Activated B cell treated with CpG ODN at 0.5 μM for 24 hours (primary cell): ENCODE measurements at regions not wholly inside any gene's neighbourhood (a gene's known extent, or its start where the extent isn't known, plus 50 kb on each side); places are given as distances from the start of the nearest gene placed in this dataset.

Experiments used
- ATAC-seq: fragments of 200-7000 bp; cut with Tn5 transposase; one replicate; pipeline ENCODE4 v1.10.0; 2021; ENCODE audit warnings: low read depth, mild to moderate bottlenecking, moderate library complexity
- CTCF ChIA-PET: fragments of 350-600 bp; sonication (Branson Sonifier 250); formaldehyde crosslinking; loops from one replicate; lab custom pipeline; 2021; ENCODE audit warnings: antibody characterized with exemption; lab: Charles Lee
- POLR2A ChIA-PET: fragments of 350-600 bp; sonication (Branson Sonifier 250); formaldehyde crosslinking; loops from one replicate; lab custom pipeline; 2021; ENCODE audit warnings: antibody characterized with exemption; lab: Charles Lee
- DNase-seq: peaks from one replicate; pipeline ENCODE4 v3.0.0; 2022
- H3K27ac Mint-ChIP-seq: one replicate; pipeline ENCODE4 v1.8.0; 2020; ENCODE audit warnings: mixed read lengths
- H3K27me3 Mint-ChIP-seq: one replicate; pipeline ENCODE4 v1.8.0; 2021; ENCODE audit warnings: mixed read lengths
- H3K36me3 Mint-ChIP-seq: one replicate; pipeline ENCODE4 v1.8.0; 2021; ENCODE audit warnings: low read depth, mixed read lengths
- H3K4me1 Mint-ChIP-seq: one replicate; pipeline ENCODE4 v1.8.0; 2021; ENCODE audit warnings: mixed read lengths
- H3K4me3 Mint-ChIP-seq: one replicate; pipeline ENCODE4 v1.8.0; 2020; ENCODE audit warnings: mild to moderate bottlenecking, mixed read lengths
- H3K9me3 Mint-ChIP-seq: one replicate; pipeline ENCODE4 v1.8.0; 2020; ENCODE audit warnings: mixed read lengths
- intact Hi-C: fragments of 100-400 bp; cut with micrococcal nuclease; formaldehyde crosslinking; loops from one replicate; pipeline ENCODE4 v1.15.1; 2024
- TF ChIP-seq, protein P1 (sequence below): fragments of 200-600 bp; IDR thresholded peaks from one replicate; pipeline ENCODE4 v1.8.0; 2022; ENCODE audit warnings: antibody characterized with exemption, mild to moderate bottlenecking

DNA sequence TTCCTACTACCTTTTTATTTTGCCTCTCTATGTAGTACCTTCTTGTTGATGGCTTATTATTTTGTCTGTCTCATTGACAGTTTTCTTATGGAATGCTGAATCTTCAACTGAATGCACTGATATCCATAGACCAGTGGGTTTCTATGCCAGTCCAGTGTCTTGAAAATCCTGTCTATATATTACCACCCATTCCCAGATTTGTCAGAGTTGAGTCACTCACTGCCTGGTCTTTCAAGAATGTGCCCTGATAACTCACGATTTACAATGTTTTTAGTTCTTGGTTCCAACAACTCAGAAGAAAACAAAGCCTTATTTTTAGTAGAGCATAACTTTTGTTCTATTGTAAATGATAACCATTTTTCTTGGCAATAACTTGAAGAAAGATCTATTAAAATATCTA, 606.0 kb upstream of the PITX2 start:
- Mint-ChIP-seq H3K27ac (no peak overlapping the region), H3K4me3 (no peak overlapping the region), H3K27me3 (no peaks in the 10 kb centered on the region), H3K9me3 (no peaks in the 10 kb centered on the region), H3K36me3 (no peaks in the 10 kb centered on the region), H3K4me1 (no peaks in the 10 kb centered on the region)
- ATAC-seq (no peak), DNase-seq (no peak)
- TF ChIP-seq, protein P1, sequence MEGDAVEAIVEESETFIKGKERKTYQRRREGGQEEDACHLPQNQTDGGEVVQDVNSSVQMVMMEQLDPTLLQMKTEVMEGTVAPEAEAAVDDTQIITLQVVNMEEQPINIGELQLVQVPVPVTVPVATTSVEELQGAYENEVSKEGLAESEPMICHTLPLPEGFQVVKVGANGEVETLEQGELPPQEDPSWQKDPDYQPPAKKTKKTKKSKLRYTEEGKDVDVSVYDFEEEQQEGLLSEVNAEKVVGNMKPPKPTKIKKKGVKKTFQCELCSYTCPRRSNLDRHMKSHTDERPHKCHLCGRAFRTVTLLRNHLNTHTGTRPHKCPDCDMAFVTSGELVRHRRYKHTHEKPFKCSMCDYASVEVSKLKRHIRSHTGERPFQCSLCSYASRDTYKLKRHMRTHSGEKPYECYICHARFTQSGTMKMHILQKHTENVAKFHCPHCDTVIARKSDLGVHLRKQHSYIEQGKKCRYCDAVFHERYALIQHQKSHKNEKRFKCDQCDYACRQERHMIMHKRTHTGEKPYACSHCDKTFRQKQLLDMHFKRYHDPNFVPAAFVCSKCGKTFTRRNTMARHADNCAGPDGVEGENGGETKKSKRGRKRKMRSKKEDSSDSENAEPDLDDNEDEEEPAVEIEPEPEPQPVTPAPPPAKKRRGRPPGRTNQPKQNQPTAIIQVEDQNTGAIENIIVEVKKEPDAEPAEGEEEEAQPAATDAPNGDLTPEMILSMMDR: no peak
- CTCF ChIA-PET: no interaction called here
- intact Hi-C loops: no loop called here
- POLR2A ChIA-PET: no interaction called here

DNA sequence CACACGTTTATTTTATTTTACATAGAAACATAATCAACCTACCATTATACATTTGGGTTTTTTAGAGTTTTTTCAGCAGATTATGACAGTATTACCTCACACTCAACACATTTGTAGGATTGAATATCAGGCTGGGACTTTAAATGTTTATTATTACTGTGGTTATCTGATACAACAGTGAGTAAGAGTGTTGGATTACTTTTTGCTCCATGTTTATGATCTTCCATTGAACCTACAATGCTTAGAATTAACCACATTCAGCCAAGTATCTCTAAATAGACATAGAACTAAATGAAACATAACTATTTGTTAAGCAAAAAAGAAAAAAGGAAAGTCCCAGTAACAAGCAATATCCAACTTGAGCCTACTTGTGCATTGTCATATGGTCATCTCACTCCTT, 607.4 kb upstream of the PITX2 start:
- intact Hi-C loops: no loop called here
- ChIA-PET CTCF (no interaction called here), POLR2A (no interaction called here)
- H3K36me3 Mint-ChIP-seq: no peaks in the 10 kb centered on the region
- no peaks in the 10 kb centered on the region for H3K4me1 Mint-ChIP-seq
- H3K27ac Mint-ChIP-seq: no peak overlapping the region
- DNase-seq: no peak
- no peak for ATAC-seq
- no peak overlapping the region for H3K4me3 Mint-ChIP-seq
- TF ChIP-seq, protein P1: no peak
- no peaks in the 10 kb centered on the region for H3K9me3 Mint-ChIP-seq
- no peaks in the 10 kb centered on the region for H3K27me3 Mint-ChIP-seq

DNA sequence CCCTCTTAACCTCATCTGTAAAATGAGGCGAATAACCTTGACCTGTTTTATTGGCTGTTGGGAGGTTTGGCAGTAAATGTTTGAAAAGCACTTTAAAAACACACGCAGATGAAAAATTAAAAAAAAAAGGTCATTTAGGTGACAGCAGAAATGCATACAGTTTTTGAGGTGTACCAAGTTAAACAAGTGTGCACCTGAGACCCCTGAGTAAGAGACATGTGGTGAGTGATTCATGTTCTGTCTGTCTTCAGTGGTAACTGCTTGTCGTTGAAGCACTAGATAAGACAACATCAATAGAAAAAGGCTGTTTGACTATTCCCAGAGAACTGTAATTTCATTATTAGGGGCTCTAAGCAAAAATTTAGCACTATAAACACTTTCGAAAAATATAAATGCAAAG, 608.4 kb upstream of the PITX2 start:
- no peak for DNase-seq
- POLR2A ChIA-PET: no interaction called here

DNA sequence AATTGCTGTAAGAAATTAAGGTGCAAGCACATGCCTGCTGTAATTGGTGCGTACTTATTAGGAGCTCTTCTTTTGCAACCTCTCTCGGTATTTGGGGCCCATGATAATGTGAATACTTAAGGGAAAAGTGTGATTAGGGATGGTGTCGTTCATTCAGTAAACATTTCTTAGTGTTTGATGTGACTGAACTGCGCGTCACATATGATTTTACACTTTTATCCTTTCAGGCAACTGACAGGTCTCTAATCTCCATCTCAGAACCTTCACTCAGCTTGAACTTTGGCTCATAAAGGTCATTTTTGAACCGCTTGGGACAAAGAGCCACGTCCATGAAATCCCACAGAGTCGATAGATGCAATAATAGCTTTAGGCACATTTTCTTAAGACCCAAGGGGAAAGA, 612.1 kb upstream of the PITX2 start:
- Mint-ChIP-seq H3K27ac (no peak overlapping the region), H3K9me3 (no peaks in the 10 kb centered on the region), H3K4me3 (no peak overlapping the region), H3K4me1 (no peaks in the 10 kb centered on the region), H3K36me3 (no peaks in the 10 kb centered on the region), H3K27me3 (no peaks in the 10 kb centered on the region)
- TF ChIP-seq, protein P1: no peak
- DNase-seq (no peak), ATAC-seq (no peak)
- ChIA-PET CTCF (no interaction called here), POLR2A (no interaction called here)
- intact Hi-C loops: no loop called here

More for the DNA sequence above, 608.4 kb upstream of the PITX2 start:
- no peaks in the 10 kb centered on the region for H3K36me3 Mint-ChIP-seq
- no peak for ATAC-seq
- no peaks in the 10 kb centered on the region for H3K9me3 Mint-ChIP-seq
- CTCF ChIA-PET: no interaction called here
- H3K27me3 Mint-ChIP-seq: no peaks in the 10 kb centered on the region
- TF ChIP-seq, protein P1: no peak
- H3K4me1 Mint-ChIP-seq: no peaks in the 10 kb centered on the region
- H3K27ac Mint-ChIP-seq: no peak overlapping the region
- H3K4me3 Mint-ChIP-seq: no peak overlapping the region
- intact Hi-C loops: no loop called here

DNA sequence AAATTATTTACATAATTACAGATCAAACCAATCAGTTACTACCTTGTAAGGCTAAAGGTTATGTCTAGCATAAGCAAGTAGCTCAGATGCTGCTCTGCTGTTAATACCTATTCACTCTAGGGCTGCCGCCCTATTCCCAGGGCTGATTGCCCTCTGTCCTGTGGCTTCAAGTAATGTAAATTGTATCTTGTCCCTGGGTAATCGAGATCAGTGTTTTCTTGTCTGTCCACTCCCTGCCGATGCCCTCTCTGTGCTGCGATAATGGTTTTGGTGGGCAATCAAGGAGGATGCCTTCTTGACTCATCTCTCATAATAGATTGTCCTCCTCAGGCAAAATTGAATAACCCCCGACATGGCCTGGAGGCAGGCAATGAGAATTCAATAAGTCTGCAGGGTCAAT, 641.0 kb upstream of the PITX2 start:
- H3K9me3 Mint-ChIP-seq: no peaks in the 10 kb centered on the region
- no peaks in the 10 kb centered on the region for H3K4me1 Mint-ChIP-seq
- intact Hi-C loops: no loop called here
- CTCF ChIA-PET: no interaction called here
- no peak for ATAC-seq
- no peak for DNase-seq
- H3K4me3 Mint-ChIP-seq: no peak overlapping the region
- no peaks in the 10 kb centered on the region for H3K27me3 Mint-ChIP-seq
- no peak overlapping the region for H3K27ac Mint-ChIP-seq
- no peaks in the 10 kb centered on the region for H3K36me3 Mint-ChIP-seq
- POLR2A ChIA-PET: no interaction called here
- TF ChIP-seq, protein P1: no peak
